GM19035 (cell line): ENCODE measurements at regions not wholly inside any gene's neighbourhood (a gene's known extent, or its start where the extent isn't known, plus 50 kb on each side); places are given as distances from the start of the nearest gene placed in this dataset.

Source experiments
- ATAC-seq: cut with Tn5 transposase; IDR thresholded peaks from one replicate; pipeline ENCODE4 v1.9.1; 2021; ENCODE audit not compliant: unreplicated experiment

DNA sequence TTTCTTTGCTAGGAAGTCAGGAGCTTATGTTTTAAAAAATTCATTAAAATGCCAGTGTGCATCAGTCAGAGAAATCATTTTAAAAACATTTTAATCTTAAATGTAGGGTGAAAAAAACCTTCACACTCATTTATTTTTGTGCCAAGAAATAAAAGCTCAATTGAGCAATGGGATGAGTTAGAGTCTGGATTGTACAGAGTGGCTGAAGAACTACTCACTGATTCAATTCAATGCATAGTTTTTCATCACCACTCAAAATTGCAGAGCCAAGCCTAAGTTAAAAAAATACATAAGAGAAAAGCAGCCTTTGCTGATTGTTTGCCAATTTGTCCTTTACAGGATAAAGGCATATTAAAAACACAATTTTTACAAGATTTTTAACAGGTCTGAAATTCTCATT, 168.2 kb upstream of the DMRTA1 start:
- no peak for ATAC-seq

DNA sequence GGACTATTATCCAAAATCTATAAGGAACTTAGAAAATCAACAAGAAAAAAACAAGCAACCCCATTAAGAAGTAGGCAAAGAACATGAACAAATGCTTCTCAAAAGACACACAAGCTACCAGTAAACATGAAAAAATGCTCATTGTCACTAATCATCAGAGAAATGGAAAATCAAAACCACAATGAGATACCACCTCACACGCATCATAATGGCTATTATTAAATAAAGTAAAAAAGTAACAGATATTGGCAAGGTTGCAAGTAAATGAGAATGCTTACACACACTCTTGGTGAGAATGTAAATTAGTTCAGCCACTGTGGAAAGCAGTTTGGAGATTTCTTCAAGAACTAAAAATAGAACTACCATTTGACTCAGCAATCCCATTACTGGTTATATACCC, 167.0 kb upstream of the DMRTA1 start:
- no peak for ATAC-seq

DNA sequence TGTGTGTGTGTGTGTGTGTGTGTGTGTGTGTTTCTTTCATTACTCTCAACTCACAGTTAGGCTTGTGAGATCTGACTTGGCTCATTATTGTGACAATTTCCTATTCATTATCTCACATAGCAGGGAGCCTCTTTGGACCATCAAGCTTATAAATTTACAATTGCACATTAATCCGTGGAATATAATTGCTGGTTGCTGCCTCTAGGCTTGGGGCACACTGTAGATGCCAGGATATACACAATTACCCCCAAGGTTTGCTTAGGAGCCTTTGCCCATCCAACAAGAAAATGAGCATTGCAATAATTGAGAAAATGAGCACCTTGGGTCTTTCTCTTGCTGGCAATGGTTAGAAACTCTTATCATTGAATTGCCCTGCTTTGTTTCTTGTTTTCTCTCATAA, 161.6 kb upstream of the DMRTA1 start:
- no peak for ATAC-seq

DNA sequence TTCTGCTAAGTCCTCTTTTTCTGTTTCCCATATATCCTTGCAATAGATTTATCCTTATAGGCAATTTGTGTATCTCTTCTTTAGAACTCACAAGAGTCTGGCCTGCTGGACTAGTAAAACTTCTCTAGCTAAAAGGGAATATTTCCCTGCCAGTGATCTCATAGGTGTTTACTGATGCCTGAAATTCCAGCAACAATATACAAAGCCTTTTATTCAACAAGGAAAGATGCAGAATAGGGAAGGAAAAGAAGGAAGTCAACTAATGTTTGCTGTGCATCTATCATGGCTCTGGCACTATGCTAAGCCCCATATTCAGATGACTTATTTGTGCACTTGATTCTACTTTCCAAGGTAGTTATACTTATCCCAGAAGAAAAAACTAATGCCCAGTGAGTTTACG, 160.0 kb upstream of the DMRTA1 start:
- ATAC-seq = no peak

DNA sequence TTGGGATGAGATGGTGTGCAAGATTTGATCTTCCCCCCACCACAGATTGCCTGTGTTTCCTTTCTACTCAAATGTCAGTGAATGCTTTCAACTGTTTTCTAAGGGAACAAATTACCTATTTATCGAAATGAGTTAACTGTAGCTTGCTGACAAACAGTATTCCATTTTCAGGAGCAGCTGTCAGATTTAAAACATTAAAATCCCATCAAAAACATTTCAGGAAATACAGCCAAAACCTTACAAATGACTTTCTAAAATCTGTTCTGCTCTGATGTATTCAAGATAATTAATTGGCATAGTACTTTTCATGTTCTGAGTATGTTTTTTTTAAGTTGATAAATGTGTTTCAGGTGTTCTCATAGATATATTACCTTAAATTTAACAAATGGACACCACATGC, 158.0 kb upstream of the DMRTA1 start:
- ATAC-seq = no peak

DNA sequence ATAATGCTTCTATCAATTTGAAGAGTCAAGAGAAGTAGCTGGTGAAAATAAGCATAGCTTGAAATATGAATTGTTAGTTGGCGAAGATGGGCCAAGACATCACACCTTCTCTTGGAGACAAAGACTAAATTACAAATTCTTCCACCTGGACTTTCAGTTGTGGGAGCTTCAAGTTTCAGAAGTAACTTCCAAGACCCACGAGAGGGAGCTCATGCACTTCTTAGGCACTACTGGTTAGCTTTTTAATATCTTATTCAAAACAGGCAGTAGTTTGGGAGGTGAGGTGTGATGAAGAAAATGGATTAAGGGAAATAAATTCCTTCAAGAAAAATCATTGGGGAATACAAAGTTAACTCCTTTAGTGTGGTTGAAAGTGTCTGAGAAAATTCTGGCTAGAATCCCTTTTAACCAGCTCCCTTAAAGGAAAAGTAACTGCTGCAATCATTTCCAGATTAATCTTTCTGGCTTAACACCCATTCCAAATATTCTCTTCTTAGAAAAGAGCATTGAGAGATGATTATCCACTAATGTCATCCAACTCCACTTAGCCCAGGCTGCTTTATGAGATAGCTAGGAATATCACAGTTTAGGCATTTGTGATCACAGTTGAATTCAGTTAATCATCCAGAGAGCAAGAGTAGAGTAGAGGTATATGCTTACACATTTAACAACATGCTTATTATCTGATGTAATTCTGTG, 139.5 kb upstream of the DMRTA1 start:
- ATAC-seq = no peak

DNA sequence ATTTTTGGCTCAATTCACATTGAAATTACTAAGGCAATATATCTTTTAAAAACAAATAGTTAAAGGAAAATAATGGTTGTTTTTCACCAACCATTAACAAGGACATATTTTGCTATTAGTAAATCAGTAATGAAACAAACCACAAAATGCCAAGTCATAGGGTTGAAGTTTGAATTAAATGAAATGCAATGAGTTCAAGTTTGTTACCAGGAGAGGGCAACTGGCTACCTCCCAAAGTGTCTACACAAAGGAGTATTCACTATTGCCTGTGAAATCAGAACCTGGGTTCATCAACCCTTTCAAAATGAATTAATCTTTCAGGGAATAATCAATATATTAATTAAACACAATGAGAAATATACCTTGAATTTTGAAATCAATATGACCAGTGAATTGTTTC, 138.4 kb upstream of the DMRTA1 start:
- no peak for ATAC-seq

DNA sequence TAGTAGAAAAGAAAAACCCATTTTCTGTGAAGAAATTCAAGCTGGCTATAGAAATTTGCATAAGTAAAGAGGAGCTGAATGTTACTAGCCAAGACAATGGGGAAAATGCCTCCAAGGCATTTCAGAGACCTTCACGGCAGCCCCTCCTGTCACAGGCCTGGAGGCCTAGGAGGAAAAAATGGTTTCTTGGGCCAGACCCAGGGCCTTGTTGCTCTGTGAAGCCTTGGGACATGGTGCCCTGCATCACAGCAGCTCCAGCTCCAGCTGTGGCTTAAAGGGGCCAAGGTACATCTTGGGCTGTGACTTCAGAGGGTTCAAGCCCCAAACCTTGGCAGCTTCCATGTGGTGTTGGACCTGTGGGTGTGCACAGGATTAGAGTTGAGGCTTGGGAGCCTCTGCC, 130.0 kb upstream of the DMRTA1 start:
- ATAC-seq = no peak

DNA sequence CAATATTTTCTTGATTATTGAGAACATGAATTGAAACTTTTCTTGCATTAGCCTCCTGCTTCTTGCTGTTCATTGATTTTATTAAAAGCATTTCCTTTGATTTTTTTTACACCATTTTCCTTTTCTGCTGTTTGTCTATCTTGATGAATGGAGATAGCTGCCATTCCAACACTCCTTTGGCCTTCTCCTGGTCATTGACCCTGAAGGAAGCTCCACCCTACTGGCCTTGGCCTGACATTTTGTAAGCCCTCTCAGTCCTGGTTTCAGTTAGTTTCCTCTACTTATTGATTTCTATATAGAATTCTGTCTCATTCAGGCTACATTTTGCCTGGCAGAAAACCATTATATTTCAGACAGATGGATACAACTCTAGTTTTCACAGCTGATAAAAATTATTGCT, 115.1 kb upstream of the DMRTA1 start:
- ATAC-seq = no peak

DNA sequence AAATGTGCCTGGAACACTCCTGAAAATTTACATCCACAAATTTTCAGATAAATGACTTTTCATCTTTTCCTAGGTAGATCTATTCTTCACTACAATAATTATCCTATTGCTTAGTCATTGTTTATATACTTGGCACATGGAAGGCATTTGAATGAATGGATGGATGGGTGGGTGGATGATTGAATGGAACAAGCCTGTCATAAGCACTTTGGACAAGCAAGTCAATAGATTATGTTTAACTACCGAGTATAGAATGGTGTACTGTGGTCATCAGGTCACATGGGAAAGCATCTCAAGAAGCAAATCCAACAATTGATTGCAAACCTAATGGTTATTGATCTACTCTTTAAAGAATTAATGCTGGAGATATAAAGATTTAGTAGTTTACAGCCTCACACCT, 114.4 kb upstream of the DMRTA1 start:
- ATAC-seq = no peak

DNA sequence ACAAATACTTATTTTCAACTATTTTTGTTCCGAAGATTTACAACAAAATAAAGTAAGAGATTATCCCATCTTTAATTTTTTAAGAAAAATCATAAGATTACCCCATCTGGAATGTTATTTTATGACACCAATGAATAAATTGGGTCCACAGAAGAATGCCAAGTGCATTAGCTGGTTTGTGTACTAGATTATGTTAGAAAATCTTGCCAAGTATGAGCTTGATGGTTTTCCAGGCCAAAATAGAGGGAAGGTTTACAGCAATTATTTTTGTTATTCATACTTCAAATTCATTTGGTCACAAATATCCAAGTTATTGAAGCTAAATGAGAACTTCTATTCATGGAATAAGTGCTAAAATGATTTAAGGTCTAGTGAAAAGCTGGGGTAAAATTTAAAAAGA, 109.4 kb upstream of the DMRTA1 start:
- no peak for ATAC-seq

DNA sequence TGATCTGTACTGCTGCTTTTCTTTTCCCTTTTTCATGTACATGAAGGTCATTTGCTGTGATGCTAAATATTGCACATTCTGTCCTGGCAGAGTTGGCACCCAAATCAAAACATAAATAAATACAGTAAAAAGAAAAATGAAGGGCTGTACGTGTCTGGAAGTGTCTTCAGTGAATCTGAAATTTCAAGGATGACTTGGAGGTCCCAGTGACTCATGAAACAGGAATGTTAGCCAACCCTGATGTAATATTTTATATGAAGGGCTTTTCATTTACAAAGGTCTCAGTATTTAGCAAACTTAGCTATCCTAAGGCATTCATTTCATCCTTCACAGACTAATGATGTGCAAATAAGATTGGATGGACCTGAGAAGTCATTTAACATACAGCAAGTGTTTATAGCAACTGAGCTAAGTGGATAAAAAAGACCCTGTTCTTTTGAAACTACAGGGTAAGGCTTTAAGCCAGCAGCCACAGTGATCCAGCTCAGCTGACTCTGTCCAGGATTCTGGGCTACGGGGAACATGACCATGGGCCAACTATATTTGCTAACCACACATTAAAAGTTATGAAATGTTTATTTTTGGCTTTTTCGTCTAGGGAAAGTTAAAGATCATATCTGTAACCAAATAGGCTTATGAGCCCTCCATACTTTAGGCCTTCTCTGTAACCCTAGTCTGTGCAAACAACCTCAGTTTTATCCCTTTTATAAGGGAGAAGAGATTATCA, 104.0 kb upstream of the DMRTA1 start:
- ATAC-seq = no peak

DNA sequence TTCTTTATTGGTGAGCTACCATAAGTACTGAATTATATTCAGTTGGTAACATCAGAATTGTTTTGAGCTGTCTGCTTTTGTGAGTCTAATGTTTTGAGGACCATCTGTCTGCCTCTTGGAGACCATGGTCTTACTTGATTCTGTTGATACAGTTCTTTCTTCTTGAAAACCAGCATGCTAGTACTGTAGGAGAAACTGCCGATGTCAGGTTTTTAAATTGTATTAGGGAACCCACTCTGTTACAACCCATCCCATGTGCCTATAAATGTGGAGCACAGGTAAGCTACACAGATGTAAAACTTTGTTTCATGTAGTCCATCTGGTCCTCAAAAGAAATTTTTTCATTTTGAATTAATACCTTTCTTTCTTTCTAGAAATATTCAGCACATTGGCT, 103.4 kb upstream of the DMRTA1 start:
- ATAC-seq = no peak

DNA sequence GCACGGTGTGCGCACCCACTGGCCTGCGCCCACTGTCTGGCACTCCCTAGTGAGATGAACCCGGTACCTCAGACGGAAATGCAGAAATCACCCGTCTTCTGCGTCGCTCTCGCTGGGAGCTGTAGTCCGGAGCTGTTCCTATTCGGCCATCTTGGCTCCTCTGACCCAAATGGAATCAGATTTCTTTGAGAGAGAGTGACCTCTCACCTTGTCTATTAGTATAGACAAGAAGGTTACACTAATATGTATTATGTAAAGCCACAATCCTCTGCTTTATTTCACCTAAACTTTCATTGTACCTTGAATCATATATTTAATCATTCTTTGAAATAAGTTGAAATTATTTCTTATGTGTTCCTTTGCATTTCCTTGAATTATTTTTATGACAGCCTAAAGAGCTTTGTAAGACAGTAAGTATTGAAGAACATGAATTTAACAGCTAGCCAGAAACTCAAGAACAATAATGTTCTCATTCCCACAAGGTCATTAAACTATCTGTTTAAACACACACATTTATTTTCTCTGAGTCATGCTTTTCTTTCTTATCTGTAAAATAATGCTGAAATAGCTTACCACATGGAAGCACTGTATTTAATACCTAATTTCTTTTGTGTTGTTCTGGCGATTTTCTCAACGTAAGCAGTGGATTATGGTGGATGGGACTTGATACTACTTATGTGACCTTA, 91.8 kb upstream of the DMRTA1 start:
- no peak for ATAC-seq

DNA sequence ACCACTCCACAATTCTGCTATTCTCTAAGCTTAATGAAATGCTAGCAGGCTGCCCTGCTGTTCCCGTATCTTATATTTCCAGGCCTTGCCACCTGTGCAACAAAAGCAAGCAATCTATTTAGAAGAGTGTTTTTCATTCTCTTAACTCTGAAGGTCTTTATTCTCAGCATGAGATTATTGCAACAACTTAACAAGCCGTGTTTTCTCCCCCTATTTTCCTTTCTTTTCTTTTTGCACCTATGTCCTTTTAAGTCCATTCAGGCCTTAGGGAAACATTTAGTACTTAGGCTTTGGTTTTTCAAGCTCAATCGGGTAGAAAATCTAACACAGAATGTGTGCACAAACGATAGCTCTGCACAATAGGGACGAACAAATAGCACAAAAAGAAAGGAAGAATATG, 89.6 kb upstream of the DMRTA1 start:
- no peak for ATAC-seq

DNA sequence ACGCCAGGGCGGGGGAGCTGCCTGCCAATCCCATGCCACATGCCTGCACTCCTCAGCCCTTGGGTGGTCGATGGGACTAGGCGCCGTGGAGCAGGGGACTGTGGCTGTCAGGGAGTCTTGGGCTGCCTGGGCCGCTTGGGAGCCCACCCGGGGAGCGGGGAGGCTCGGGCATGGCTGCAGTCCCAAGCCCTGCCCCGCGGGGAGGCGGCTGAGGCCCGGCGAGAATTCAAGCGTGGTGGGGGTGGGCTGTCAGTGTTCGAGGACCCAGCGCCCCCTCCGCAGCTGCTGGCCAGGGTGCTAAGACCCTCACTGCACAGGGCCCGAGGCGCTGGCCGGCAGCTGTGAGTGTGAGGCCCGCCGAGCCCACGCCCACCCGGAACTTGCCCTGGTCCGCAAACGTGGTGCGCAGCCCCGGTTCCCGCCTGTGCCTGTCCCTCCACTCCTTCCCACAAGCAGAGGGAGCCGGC, 83.2 kb upstream of the DMRTA1 start:
- ATAC-seq = no peak

DNA sequence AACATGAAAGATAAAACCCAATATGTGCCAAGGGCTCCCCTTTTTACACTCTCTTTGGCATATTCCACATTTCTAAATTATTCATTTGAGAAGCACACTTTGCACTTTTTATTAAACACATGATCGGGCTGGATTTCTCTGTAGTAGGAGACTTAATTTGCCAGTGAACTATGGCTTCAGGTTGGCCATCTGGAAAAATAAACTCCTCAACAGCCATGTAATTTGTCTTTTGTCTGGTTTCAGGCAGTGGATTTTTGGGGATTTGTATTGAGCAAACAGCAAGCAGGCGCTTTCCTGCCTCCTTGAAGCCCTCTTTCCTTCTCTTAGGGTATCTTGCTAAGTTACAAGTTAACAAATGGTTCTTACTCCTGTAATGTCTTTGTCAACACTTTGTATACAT, 73.0 kb upstream of the DMRTA1 start:
- no peak for ATAC-seq

DNA sequence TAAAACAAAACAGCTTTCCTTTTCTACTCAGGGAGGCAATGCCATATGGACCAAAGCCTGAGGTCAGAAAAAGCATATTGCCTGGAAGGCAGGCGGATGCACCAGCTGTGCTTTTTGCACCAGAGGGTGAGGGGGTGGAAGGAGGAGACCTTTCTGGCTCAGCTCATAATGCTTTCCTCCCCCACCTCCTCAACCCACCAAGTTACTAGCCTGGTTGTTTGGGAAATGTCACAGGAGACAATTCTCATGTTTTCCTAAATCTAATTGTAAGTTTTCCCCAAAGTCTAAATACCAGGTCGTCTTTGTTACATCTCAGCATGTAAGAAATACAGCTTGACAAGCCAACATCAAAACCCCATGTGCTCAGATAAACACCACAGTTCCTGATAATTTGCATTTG, 72.6 kb upstream of the DMRTA1 start:
- ATAC-seq = no peak

DNA sequence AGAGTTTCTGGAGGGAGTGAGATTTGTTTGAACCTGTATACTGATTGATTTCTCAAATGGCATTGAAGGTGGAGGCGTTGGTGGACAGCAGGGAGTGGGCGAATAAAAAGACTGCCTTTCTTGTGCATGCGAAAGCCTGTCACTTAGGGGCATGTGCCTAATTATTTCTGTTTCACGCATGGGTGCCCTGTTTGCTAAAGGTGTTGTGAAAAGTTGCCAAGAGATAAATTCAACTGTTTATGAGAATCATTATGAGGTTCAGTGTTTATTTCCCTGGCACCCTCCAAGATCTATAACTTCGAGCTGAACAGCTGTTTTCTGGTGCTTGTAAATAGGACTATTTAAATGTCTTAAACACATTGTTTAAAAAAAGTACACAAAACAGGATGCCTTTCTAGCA, 67.4 kb upstream of the DMRTA1 start:
- ATAC-seq = no peak

DNA sequence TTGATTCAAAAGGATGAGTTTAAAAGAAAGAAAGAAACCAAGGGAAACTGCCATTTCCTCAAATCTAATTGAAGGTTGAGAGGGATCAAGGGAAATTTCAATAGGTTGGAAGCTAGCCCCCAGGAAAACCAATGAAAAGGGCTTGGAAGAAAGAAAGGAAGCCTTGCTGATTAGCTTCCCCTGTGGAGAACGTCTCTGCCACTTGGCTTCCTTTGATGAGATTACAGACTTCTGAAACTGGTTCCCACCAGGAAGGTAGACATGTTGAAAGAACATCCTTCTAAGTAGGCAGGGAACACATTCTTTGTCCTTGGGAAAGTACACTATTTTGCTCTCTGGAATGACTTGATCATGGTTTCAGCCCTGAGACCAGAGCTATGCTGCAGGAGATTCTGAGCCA, 65.5 kb upstream of the DMRTA1 start:
- ATAC-seq = no peak

DNA sequence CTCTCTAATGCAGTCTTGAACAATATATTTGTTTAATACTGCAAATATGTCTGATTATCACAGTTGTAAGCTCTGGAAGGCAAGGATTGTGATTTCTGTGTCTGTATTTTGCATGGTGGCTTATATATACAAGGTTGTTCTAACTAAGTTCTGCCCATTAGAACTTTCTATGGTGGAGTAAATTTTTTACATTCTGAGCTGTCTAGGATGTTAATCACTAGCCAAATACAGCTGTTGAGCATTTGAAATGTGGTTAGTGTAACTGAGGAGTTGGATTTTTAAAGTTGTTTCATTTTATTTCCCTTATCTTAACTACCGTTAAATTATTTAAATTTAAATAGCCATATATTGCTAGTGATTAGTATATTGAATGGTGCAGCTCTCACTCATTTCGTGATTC, 64.3 kb upstream of the DMRTA1 start:
- no peak for ATAC-seq

DNA sequence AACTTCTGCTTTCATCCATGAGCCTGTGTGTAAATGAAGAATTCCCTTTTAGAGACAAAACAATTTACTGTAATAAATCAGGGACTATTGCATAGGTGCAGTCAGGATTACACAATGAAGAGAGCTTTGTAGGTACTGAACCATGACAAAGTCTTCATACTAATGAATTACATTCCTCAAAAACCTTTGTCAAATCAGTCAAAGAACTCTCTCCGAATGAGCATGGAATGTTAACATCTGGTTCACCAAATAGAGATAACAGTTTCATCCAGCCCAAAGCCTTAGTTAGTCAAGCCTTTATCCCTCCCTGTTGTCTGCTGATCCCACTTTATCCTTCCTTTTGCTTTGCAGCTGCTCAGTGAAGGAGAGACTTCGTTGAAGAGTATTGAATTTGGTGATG, 62.9 kb upstream of the DMRTA1 start:
- no peak for ATAC-seq
